ENCODE measurements at regions not wholly inside any gene's neighbourhood (a gene's known extent, or its start where the extent isn't known, plus 50 kb on each side); places are given as distances from the start of the nearest gene placed in this dataset.

DNA sequence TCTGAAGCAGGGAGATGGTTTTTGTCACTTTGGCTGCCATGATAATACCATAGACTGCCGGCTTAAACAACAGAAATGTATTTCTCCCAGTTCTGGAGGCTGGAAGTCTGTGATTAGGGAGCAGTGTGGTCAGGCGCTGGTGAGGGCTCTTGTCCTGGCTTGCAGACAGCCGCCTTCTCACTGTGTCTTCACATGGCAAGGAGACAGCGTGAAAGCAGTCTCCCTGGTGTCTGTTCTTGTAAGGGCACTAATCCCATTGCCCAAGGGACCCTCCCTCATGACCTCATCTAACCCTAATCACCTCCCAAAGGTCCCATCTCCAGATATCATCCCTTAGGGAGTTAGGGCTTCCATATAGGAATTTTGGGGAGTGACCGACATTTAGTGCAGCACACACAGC, 167.0 kb downstream of the ENGASE start:
- TF ChIP-seq, protein P1, sequence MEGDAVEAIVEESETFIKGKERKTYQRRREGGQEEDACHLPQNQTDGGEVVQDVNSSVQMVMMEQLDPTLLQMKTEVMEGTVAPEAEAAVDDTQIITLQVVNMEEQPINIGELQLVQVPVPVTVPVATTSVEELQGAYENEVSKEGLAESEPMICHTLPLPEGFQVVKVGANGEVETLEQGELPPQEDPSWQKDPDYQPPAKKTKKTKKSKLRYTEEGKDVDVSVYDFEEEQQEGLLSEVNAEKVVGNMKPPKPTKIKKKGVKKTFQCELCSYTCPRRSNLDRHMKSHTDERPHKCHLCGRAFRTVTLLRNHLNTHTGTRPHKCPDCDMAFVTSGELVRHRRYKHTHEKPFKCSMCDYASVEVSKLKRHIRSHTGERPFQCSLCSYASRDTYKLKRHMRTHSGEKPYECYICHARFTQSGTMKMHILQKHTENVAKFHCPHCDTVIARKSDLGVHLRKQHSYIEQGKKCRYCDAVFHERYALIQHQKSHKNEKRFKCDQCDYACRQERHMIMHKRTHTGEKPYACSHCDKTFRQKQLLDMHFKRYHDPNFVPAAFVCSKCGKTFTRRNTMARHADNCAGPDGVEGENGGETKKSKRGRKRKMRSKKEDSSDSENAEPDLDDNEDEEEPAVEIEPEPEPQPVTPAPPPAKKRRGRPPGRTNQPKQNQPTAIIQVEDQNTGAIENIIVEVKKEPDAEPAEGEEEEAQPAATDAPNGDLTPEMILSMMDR (IDR thresholded peaks at IDR 0.05; ENCODE audit: borderline replicate concordance, extremely low read depth, low read length, poor library complexity, severe bottlenecking), result no peak
- no peak for TF ChIP-seq EZH2 (IDR thresholded peaks at IDR 0.05; ENCODE audit: borderline replicate concordance, low read depth, low read length, severe bottlenecking)

Measured in DND-41 (cell line).